K562 (cell line): ENCODE measurements at regions not wholly inside any gene's neighbourhood (a gene's known extent, or its start where the extent isn't known, plus 50 kb on each side); places are given as distances from the start of the nearest gene placed in this dataset.

Source experiments
- ARID1B ChIP-seq: fragments of 450-650 bp; IDR thresholded peaks from 2 replicates; pipeline ENCODE4 v1.6.1; 2016; ENCODE audit warnings: antibody characterized with exemption, mild to moderate bottlenecking, inconsistent platforms
- EWSR1 ChIP-seq: fragments of 450-650 bp; IDR thresholded peaks from 2 replicates; pipeline ENCODE4 v1.6.1; 2018; ENCODE audit warnings: borderline replicate concordance, mild to moderate bottlenecking, low read depth, moderate library complexity; ENCODE audit not compliant: partially characterized antibody
- MAFG ChIP-seq: fragments of 450-650 bp; conservative IDR thresholded peaks from 2 replicates; pipeline ENCODE4 v1.6.1; 2016; ENCODE audit warnings: missing genetic modification characterization, missing compliant biosample characterization
- SMARCC2 ChIP-seq: fragments of 450-650 bp; IDR thresholded peaks from 2 replicates; pipeline ENCODE4 v1.6.1; 2017; ENCODE audit warnings: antibody characterized with exemption, moderate library complexity, mild to moderate bottlenecking, low read depth
- SRSF3 ChIP-seq: fragments of 200-400 bp; formaldehyde crosslinking; IDR thresholded peaks from 2 replicates; pipeline ENCODE4 v1.6.1; 2016; ENCODE audit warnings: mild to moderate bottlenecking, low read length, moderate library complexity; ENCODE audit not compliant: insufficient read depth
- ZNF324 ChIP-seq: fragments of 250-450 bp; sonication (Bioruptor Pico); IDR thresholded peaks from 2 replicates; pipeline ENCODE4 v1.4.0; 2020; ENCODE audit warnings: mild to moderate bottlenecking
- TF ChIP-seq, protein P1 (sequence below), 2 experiments: fragments of 450-650 bp in 1 of 2; sonication (generic) in 1 of 2; formaldehyde crosslinking in 1 of 2; IDR thresholded peaks; 2 replicates each; pipeline versions ENCODE4 v1.7.1 to v1.9.0; 2016 to 2022; ENCODE audit warnings: inconsistent platforms in 1 of 2, mild to moderate bottlenecking in 1 of 2, missing genetic modification reagents in 1 of 2
- TF ChIP-seq, protein P2 (sequence below): fragments of 450-650 bp; IDR thresholded peaks from 2 replicates; pipeline ENCODE4 v1.6.1; 2016; ENCODE audit warnings: antibody characterized with exemption

DNA sequence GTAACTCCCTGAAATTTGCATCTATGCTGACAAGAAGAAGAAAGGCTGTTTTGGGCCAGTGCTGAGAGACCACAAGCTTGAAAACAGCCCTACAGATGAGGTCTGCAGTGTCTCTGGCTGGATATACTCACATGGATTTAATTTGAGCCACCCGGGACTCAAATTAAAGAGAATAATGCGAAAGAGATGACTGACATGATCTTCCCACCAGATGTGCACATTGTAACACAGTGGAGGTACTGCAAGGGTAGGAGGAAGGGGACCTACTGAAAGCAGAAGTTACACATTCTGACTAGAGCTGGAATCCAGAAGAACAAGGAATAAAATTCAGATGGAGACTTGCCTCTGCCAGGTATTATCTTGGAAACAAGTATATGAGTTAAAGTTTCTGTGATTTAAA, 728.3 kb upstream of the SGO1 start (continued):
- TF ChIP-seq, protein P1, sequence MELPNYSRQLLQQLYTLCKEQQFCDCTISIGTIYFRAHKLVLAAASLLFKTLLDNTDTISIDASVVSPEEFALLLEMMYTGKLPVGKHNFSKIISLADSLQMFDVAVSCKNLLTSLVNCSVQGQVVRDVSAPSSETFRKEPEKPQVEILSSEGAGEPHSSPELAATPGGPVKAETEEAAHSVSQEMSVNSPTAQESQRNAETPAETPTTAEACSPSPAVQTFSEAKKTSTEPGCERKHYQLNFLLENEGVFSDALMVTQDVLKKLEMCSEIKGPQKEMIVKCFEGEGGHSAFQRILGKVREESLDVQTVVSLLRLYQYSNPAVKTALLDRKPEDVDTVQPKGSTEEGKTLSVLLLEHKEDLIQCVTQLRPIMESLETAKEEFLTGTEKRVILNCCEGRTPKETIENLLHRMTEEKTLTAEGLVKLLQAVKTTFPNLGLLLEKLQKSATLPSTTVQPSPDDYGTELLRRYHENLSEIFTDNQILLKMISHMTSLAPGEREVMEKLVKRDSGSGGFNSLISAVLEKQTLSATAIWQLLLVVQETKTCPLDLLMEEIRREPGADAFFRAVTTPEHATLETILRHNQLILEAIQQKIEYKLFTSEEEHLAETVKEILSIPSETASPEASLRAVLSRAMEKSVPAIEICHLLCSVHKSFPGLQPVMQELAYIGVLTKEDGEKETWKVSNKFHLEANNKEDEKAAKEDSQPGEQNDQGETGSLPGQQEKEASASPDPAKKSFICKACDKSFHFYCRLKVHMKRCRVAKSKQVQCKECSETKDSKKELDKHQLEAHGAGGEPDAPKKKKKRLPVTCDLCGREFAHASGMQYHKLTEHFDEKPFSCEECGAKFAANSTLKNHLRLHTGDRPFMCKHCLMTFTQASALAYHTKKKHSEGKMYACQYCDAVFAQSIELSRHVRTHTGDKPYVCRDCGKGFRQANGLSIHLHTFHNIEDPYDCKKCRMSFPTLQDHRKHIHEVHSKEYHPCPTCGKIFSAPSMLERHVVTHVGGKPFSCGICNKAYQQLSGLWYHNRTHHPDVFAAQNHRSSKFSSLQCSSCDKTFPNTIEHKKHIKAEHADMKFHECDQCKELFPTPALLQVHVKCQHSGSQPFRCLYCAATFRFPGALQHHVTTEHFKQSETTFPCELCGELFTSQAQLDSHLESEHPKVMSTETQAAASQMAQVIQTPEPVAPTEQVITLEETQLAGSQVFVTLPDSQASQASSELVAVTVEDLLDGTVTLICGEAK (IDR thresholded peaks at IDR 0.05), result no peak
- TF ChIP-seq, protein P1 (CRISPR knock-in tag; IDR thresholded peaks at IDR 0.05), result no peak
- TF ChIP-seq MAFG (tag) (no peak), ARID1B (no peak), ZNF324 (CRISPR knock-in tag) (no peak), SMARCC2 (no peak), EWSR1 (no peak), SRSF3 (no peak)
- TF ChIP-seq, protein P2, sequence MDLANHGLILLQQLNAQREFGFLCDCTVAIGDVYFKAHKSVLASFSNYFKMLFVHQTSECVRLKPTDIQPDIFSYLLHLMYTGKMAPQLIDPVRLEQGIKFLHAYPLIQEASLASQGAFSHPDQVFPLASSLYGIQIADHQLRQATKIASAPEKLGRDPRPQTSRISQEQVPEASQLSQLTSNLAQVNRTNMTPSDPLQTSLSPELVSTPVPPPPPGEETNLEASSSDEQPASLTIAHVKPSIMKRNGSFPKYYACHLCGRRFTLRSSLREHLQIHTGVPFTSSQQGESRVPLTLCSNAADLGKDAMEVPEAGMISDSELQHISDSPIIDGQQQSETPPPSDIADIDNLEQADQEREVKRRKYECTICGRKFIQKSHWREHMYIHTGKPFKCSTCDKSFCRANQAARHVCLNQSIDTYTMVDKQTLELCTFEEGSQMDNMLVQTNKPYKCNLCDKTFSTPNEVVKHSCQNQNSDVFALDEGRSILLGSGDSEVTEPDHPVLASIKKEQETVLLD, result no peak
- TF ChIP-seq, all 486 proteins: peak for 0
